Endometrium (tissue), 2 donors: ENCODE measurements at regions not wholly inside any gene's neighbourhood (a gene's known extent, or its start where the extent isn't known, plus 50 kb on each side); places are given as distances from the start of the nearest gene placed in this dataset.

Source experiments
- FAIRE-seq: peaks from 2 replicates; lab custom pipeline; 2012; peaks lifted over from hg19 to GRCh38; lab: Jason Lieb, UNC
- donor health status: control.
- donor health status: control.

- FAIRE-seq: no peak
These were observed 240.4 kb upstream of the POU3F1 start for GRCh38 chr1:38287036-38287435.

GRCh38 chr1:38285807-38286530, 239.4 kb upstream of the POU3F1 start:
- FAIRE-seq: no peak

- no peak for FAIRE-seq
These were observed 238.4 kb upstream of the POU3F1 start for GRCh38 chr1:38284953-38285352.

- no peak for FAIRE-seq
These were observed 237.3 kb upstream of the POU3F1 start for GRCh38 chr1:38283696-38284470.

GRCh38 chr1:38279148-38279547, 232.6 kb upstream of the POU3F1 start:
- no peak for FAIRE-seq

- no peak for FAIRE-seq
These were observed 231.1 kb upstream of the POU3F1 start for GRCh38 chr1:38277646-38278045.

GRCh38 chr1:38275960-38276359, 229.4 kb upstream of the POU3F1 start:
- no peak for FAIRE-seq

- FAIRE-seq: no peak
These were observed 228.4 kb upstream of the POU3F1 start for GRCh38 chr1:38274974-38275373.

- no peak for FAIRE-seq
These were observed 226.7 kb upstream of the POU3F1 start for GRCh38 chr1:38273196-38273804.

- FAIRE-seq: no peak
These were observed 225.9 kb upstream of the POU3F1 start for GRCh38 chr1:38272515-38272914.

- no peak for FAIRE-seq
These were observed 224.4 kb upstream of the POU3F1 start for GRCh38 chr1:38270849-38271633.

- FAIRE-seq: no peak
These were observed 223.6 kb upstream of the POU3F1 start for GRCh38 chr1:38269923-38270848.

GRCh38 chr1:38268226-38268625, 221.6 kb upstream of the POU3F1 start:
- FAIRE-seq: no peak

GRCh38 chr1:38267037-38268036, 220.7 kb upstream of the POU3F1 start:
- no peak for FAIRE-seq

GRCh38 chr1:38266197-38266520, 219.6 kb upstream of the POU3F1 start:
- FAIRE-seq: no peak

GRCh38 chr1:38265293-38266196, 219.0 kb upstream of the POU3F1 start:
- FAIRE-seq: no peak

- no peak for FAIRE-seq
These were observed 216.8 kb upstream of the POU3F1 start for GRCh38 chr1:38263438-38263837.

GRCh38 chr1:38261574-38261973, 215.0 kb upstream of the POU3F1 start:
- no peak for FAIRE-seq

- FAIRE-seq: no peak
These were observed 211.6 kb upstream of the POU3F1 start for GRCh38 chr1:38258085-38258627.
